ENCODE measurements at regions not wholly inside any gene's neighbourhood (a gene's known extent, or its start where the extent isn't known, plus 50 kb on each side); places are given as distances from the start of the nearest gene placed in this dataset.

DNA sequence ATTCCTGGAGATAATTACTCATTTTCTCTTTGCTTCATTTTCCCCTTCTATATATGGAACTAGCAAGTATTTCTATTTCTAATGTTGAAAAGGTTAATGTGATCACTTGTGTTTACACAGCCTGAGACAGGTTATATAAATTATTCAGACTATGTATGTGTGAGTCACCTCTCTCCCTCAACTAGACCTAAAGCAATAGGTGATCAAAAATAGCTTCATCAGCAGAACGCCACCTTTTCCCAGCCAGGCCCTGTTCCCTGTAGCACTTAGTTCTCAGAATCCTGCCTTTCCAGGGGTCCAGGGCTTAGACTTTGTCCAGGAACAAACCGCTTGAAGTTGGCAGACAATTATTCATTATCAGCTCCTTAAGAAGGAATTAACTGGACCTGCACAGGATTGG, 125.3 kb upstream of the EXOC2 start:
- Histone ChIP-seq H2AFZ (replicated peaks) (no peak overlapping the region), H3K9ac (no peak overlapping the region), H3K4me1 (no peaks in the 10 kb centered on the region), H3K79me2 (ENCODE audit: low read depth) (no peaks in the 10 kb centered on the region), H3K4me2 (no peak overlapping the region), H4K20me1 (ENCODE audit: low read depth) (no peaks in the 10 kb centered on the region), H3K4me3 (no peak overlapping the region), H3K27me3 (no peaks in the 10 kb centered on the region), H3F3A (ENCODE audit: low read depth) (no peaks in the 10 kb centered on the region), H3K36me3 (no peaks in the 10 kb centered on the region), H3K9me3 (ENCODE audit: low read depth) (no peaks in the 10 kb centered on the region), H3K27ac (no peak overlapping the region)
- no peaks in the 10 kb centered on the region for H3K27me3 Mint-ChIP-seq (ENCODE audit: insufficient read depth, low read depth)
- no peak for DNase-seq (ENCODE audit: low spot score)
- TF ChIP-seq, protein P1, sequence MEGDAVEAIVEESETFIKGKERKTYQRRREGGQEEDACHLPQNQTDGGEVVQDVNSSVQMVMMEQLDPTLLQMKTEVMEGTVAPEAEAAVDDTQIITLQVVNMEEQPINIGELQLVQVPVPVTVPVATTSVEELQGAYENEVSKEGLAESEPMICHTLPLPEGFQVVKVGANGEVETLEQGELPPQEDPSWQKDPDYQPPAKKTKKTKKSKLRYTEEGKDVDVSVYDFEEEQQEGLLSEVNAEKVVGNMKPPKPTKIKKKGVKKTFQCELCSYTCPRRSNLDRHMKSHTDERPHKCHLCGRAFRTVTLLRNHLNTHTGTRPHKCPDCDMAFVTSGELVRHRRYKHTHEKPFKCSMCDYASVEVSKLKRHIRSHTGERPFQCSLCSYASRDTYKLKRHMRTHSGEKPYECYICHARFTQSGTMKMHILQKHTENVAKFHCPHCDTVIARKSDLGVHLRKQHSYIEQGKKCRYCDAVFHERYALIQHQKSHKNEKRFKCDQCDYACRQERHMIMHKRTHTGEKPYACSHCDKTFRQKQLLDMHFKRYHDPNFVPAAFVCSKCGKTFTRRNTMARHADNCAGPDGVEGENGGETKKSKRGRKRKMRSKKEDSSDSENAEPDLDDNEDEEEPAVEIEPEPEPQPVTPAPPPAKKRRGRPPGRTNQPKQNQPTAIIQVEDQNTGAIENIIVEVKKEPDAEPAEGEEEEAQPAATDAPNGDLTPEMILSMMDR (IDR thresholded peaks at IDR 0.05): no peak
- no peak for TF ChIP-seq EZH2 (IDR thresholded peaks at IDR 0.05)
- no peak for TF ChIP-seq EZH2phosphoT487 (IDR thresholded peaks at IDR 0.05)
- H3K9me3 Mint-ChIP-seq: peaks cover 2% of the 10 kb centered on the region
- H3K36me3 Mint-ChIP-seq: peaks cover 2% of the 10 kb centered on the region
- no peaks in the 10 kb centered on the region for H3K4me1 Mint-ChIP-seq
- no peak overlapping the region for H3K4me3 Mint-ChIP-seq
- no peak overlapping the region for H3K27ac Mint-ChIP-seq

DNA sequence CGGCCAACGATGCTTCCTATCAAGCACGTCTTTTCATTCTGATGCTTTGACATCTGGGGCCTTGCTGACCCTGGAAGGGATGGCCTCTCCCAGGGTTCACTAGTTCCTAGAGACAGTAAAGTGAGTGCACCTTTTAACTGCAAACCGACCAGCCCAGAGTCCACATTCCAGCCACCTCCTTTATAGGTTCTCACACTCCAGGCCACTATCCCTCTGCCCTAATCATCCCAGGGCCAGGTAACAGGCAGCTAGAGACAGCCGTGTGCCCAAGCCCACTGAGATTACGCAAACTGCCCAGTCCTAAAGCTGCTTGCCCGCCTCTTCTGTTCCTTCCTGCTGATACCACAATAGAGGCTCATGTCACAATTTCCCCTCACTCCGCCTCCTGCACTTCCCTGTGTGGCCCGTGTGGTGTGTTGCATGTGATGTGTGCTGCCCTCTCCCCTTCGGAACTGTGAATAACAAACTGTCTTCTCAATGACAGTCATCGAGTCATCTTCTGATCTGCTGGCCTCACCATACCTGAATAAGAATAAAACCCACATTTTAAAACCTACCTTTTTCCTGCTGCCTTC, 123.7 kb upstream of the EXOC2 start:
- no peaks in the 10 kb centered on the region for H3K36me3 Mint-ChIP-seq
- no peak overlapping the region for H3K27ac Mint-ChIP-seq
- H3K4me1 ChIP-seq: no peaks in the 10 kb centered on the region
- no peaks in the 10 kb centered on the region for H3K36me3 ChIP-seq
- H3K79me2 ChIP-seq (ENCODE audit: low read depth): no peaks in the 10 kb centered on the region
- no peaks in the 10 kb centered on the region for H3K9me3 ChIP-seq (ENCODE audit: low read depth)
- H3K27ac ChIP-seq: no peak overlapping the region
- no peak overlapping the region for H3K4me2 ChIP-seq
- H3K4me3 Mint-ChIP-seq: no peak overlapping the region
- H3F3A ChIP-seq (ENCODE audit: low read depth): no peaks in the 10 kb centered on the region
- H3K27me3 ChIP-seq: no peaks in the 10 kb centered on the region
- TF ChIP-seq EZH2 (IDR thresholded peaks at IDR 0.05) (no peak), EZH2phosphoT487 (IDR thresholded peaks at IDR 0.05) (no peak)
- TF ChIP-seq, protein P1 (IDR thresholded peaks at IDR 0.05): no peak
- no peaks in the 10 kb centered on the region for H3K4me1 Mint-ChIP-seq
- no peak overlapping the region for H3K9ac ChIP-seq
- H4K20me1 ChIP-seq (ENCODE audit: low read depth): no peaks in the 10 kb centered on the region
- no peaks in the 10 kb centered on the region for H3K9me3 Mint-ChIP-seq
- DNase-seq (ENCODE audit: low spot score): no peak
- H3K4me3 ChIP-seq: no peak overlapping the region
- H2AFZ ChIP-seq (replicated peaks): no peak overlapping the region
- H3K27me3 Mint-ChIP-seq (ENCODE audit: insufficient read depth, low read depth): no peaks in the 10 kb centered on the region

DNA sequence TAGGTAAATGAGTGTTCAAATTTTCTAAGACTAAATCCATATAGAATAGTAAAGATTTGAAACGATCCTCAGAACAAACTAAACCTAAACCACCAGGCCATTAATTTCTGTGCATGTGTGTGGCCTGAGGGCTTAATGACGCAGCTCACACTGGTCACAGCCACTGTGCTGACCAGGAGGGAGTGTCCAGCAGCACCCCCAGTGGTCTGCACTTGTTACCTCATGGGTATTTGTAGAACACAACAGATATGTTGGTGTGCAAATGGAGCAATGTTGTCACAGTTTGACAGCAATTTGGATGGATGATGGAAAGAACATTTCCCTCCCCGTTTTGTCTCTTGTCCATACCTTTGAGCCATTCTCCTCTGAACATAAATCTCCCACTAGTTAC, 122.4 kb upstream of the EXOC2 start:
- Histone ChIP-seq H3K9ac (no peak overlapping the region), H4K20me1 (ENCODE audit: low read depth) (no peaks in the 10 kb centered on the region), H3F3A (ENCODE audit: low read depth) (no peaks in the 10 kb centered on the region), H3K27me3 (no peaks in the 10 kb centered on the region), H3K27ac (no peak overlapping the region), H3K4me2 (no peak overlapping the region), H3K36me3 (no peaks in the 10 kb centered on the region), H3K4me3 (no peak overlapping the region), H3K79me2 (ENCODE audit: low read depth) (no peaks in the 10 kb centered on the region), H3K4me1 (no peaks in the 10 kb centered on the region), H3K9me3 (ENCODE audit: low read depth) (no peaks in the 10 kb centered on the region), H2AFZ (replicated peaks) (no peak overlapping the region)
- Mint-ChIP-seq H3K9me3 (no peaks in the 10 kb centered on the region), H3K27me3 (ENCODE audit: insufficient read depth, low read depth) (no peaks in the 10 kb centered on the region), H3K4me3 (no peak overlapping the region), H3K4me1 (no peaks in the 10 kb centered on the region), H3K36me3 (no peaks in the 10 kb centered on the region), H3K27ac (no peak overlapping the region)
- peak; percentile 58 for DNase-seq (ENCODE audit: low spot score)
- TF ChIP-seq, protein P1 (IDR thresholded peaks at IDR 0.05): peak; percentile 48
- no peak for TF ChIP-seq EZH2phosphoT487 (IDR thresholded peaks at IDR 0.05)
